Endothelial cell of umbilical vein (primary cell): ENCODE measurements at regions not wholly inside any gene's neighbourhood (a gene's known extent, or its start where the extent isn't known, plus 50 kb on each side); places are given as distances from the start of the nearest gene placed in this dataset.

Experiments
- BruUV-seq: library from RNA; stranded (reverse); fragments of 400-500 nt; replicated peaks from 2 replicates; lab custom pipeline; 2021; lab: Mats Ljungman, UMichigan
- CTCF ChIA-PET: fragments of 300-600, 350-600 bp; sonication (Branson Sonifier 250); formaldehyde crosslinking; loops from one replicate; lab custom pipeline; 2021; ENCODE audit warnings: antibody characterized with exemption, inconsistent platforms; lab: Charles Lee
- POLR2A ChIA-PET: fragments of 300-600, 350-600 bp; sonication (Branson Sonifier 250); formaldehyde crosslinking; loops from one replicate; lab custom pipeline; 2021; ENCODE audit warnings: antibody characterized with exemption, inconsistent platforms; lab: Charles Lee
- DNase-seq: peaks from one replicate; pipeline ENCODE4 v3.0.0-alpha.2; 2011; ENCODE audit warnings: low read depth, low spot score
- FAIRE-seq: peaks from 2 replicates; lab custom pipeline; 2011; peaks lifted over from hg19 to GRCh38; lab: Jason Lieb, UNC
- H2AFZ ChIP-seq: 2 replicates; pipeline ENCODE4 v1.6.0; 2012; ENCODE audit warnings: low read depth, low read length, control low read depth, inconsistent platforms
- H3K27ac ChIP-seq: 2 replicates; pipeline ENCODE4 v1.5.1; 2011; ENCODE audit warnings: low read depth, mild to moderate bottlenecking, control low read depth, low read length, moderate library complexity; ENCODE audit not compliant: insufficient read depth
- H3K27me3 ChIP-seq, 2 experiments: 2 replicates each; pipeline versions ENCODE4 v1.6.0 to v1.6.1; 2011; ENCODE audit warnings: low read length in 2 of 2, mixed read lengths in 1 of 2; ENCODE audit not compliant: control insufficient read depth in 2 of 2, insufficient read depth in 2 of 2
- H3K36me3 ChIP-seq, 2 experiments: 2 replicates in 1 of 2; 3 replicates in 1 of 2; pipeline ENCODE4 v1.5.1; 2011; ENCODE audit warnings: low read length in 2 of 2, mild to moderate bottlenecking in 1 of 2, moderate library complexity in 1 of 2; ENCODE audit not compliant: control insufficient read depth in 2 of 2, insufficient read depth in 2 of 2; ENCODE audit errors: extremely low read depth in 1 of 2
- H3K4me1 ChIP-seq: 3 replicates; pipeline ENCODE4 v1.5.1; 2011; ENCODE audit warnings: mild to moderate bottlenecking, low read length; ENCODE audit not compliant: control insufficient read depth, insufficient read depth; ENCODE audit errors: extremely low read depth
- H3K4me2 ChIP-seq: 2 replicates; pipeline ENCODE4 v1.6.1; 2011; ENCODE audit warnings: low read length, control low read depth, mixed read lengths; ENCODE audit not compliant: insufficient read depth
- H3K4me3 ChIP-seq, 3 experiments: fragments of 200-600 bp in 1 of 3; sonication (generic), shearing (Covaris generic) in 1 of 3; replicated peaks in 1 of 3; 2 replicates each; pipeline ENCODE4 v1.5.1; 2011 to 2016; ENCODE audit warnings: control low read depth in 3 of 3, low read length in 3 of 3, mild to moderate bottlenecking in 2 of 3, inconsistent platforms in 1 of 3, low read depth in 1 of 3, moderate library complexity in 1 of 3; ENCODE audit not compliant: insufficient read depth in 1 of 3
- H3K79me2 ChIP-seq: 2 replicates; pipeline ENCODE4 v1.6.0; 2012; ENCODE audit warnings: low read length, inconsistent platforms; ENCODE audit not compliant: control insufficient read depth, insufficient read depth
- H3K9ac ChIP-seq: replicated peaks from 2 replicates; pipeline ENCODE3; 2011; ENCODE audit warnings: low read length, control low read depth; ENCODE audit not compliant: insufficient read depth; ENCODE audit errors: extremely low read depth
- H3K9me1 ChIP-seq: replicated peaks from 3 replicates; pipeline ENCODE4 v1.6.0; 2011; ENCODE audit warnings: mild to moderate bottlenecking, low read length; ENCODE audit not compliant: control insufficient read depth, insufficient read depth; ENCODE audit errors: extremely low read depth
- H3K9me3 ChIP-seq: replicated peaks from 2 replicates; pipeline ENCODE4 v1.5.1; 2012; ENCODE audit warnings: low read length, inconsistent platforms; ENCODE audit not compliant: control insufficient read depth, insufficient read depth
- H4K20me1 ChIP-seq: replicated peaks from 2 replicates; pipeline ENCODE3; 2011; ENCODE audit warnings: mild to moderate bottlenecking, low read length; ENCODE audit not compliant: control insufficient read depth, insufficient read depth; ENCODE audit errors: extremely low read depth
- CTCF ChIP-seq, 2 donors: IDR thresholded peaks; 1 replicate in 1 of 2; 2 replicates in 1 of 2; pipeline ENCODE4 v1.5.1; 2011; ENCODE audit warnings: low read length in 2 of 2, mild to moderate bottlenecking in 2 of 2, moderate library complexity in 2 of 2, control low read depth in 1 of 2, inconsistent platforms in 1 of 2, low read depth in 1 of 2; ENCODE audit not compliant: insufficient read depth in 1 of 2; ENCODE audit errors: extremely low read depth in 1 of 2
- EZH2 ChIP-seq: IDR thresholded peaks from 2 replicates; pipeline ENCODE4 v1.6.1; 2012; ENCODE audit warnings: borderline replicate concordance, low read depth, mild to moderate bottlenecking, moderate library complexity, low read length, inconsistent platforms; ENCODE audit not compliant: severe bottlenecking
- FOS ChIP-seq: IDR thresholded peaks from 2 replicates; pipeline ENCODE4 v1.6.1; 2011; ENCODE audit warnings: mild to moderate bottlenecking, low read length, moderate library complexity, borderline replicate concordance; ENCODE audit not compliant: insufficient read depth
- GATA2 ChIP-seq: IDR thresholded peaks from 2 replicates; pipeline ENCODE4 v1.7.0; 2011; ENCODE audit warnings: low read depth, mild to moderate bottlenecking, moderate library complexity, mixed read lengths, low read length; ENCODE audit not compliant: insufficient read length, insufficient read depth
- JUN ChIP-seq: IDR thresholded peaks from 2 replicates; pipeline ENCODE4 v1.6.1; 2011; ENCODE audit warnings: borderline replicate concordance, low read depth; ENCODE audit not compliant: insufficient read length, insufficient read depth
- MAX ChIP-seq: IDR thresholded peaks from 2 replicates; pipeline ENCODE4 v1.6.1; 2011; ENCODE audit not compliant: insufficient read depth, insufficient read length
- MYC ChIP-seq: IDR thresholded peaks from one replicate; pipeline ENCODE4 v1.6.1; 2011; ENCODE audit warnings: mild to moderate bottlenecking, low read depth, low read length
- POLR2A ChIP-seq: IDR thresholded peaks from 2 replicates; pipeline ENCODE4 v1.6.1; 2012; ENCODE audit warnings: low read depth, mild to moderate bottlenecking, control low read depth, low read length
- POLR2AphosphoS5 ChIP-seq: IDR thresholded peaks from 2 replicates; pipeline ENCODE4 v1.6.1; 2012; ENCODE audit warnings: low read depth, mild to moderate bottlenecking, control low read depth, low read length, moderate library complexity; ENCODE audit not compliant: insufficient read depth
- dilution Hi-C: fragments of 300-500 bp; cut with MboI; formaldehyde crosslinking; loops from one replicate; pipeline ENCODE4 v1.15.0; 2019; ENCODE audit warnings: low sequenced_read_pairs; ENCODE audit not compliant: extremely low pct_ligation_motif_present
- intact Hi-C: fragments of 100-400 bp; cut with micrococcal nuclease; formaldehyde crosslinking; loops from one replicate; pipeline ENCODE4 v1.10.0; 2022

- CTCF ChIA-PET = no interaction called here
- dilution Hi-C loops = no loop called here
Measured at GRCh38 chr2:59427980-59428379, 1125.5 kb downstream of the BCL11A start.

More at GRCh38 chr2:59427980-59428379, 1125.5 kb downstream of the BCL11A start:
- no peaks in the 10 kb centered on the region for H3K4me1 ChIP-seq
- BruUV-seq = no TSS peak
- H2AFZ ChIP-seq = no peak overlapping the region
- no peak overlapping the region for H3K27ac ChIP-seq
- intact Hi-C loops = no loop called here
- H3K27me3 ChIP-seq = no peaks in the 10 kb centered on the region
- H3K9ac ChIP-seq = no peak overlapping the region
- H3K79me2 ChIP-seq = no peaks in the 10 kb centered on the region
- no peak overlapping the region for H3K4me2 ChIP-seq
- H3K9me1 ChIP-seq = no peaks in the 10 kb centered on the region
- no peak overlapping the region for H3K4me3 ChIP-seq
- FAIRE-seq (no peak), DNase-seq (no peak)
- H3K9me3 ChIP-seq = peaks cover 5% of the 10 kb centered on the region
- no peaks in the 10 kb centered on the region for H3K36me3 ChIP-seq
- H4K20me1 ChIP-seq = no peaks in the 10 kb centered on the region
- TF ChIP-seq MAX = no peak
- TF ChIP-seq POLR2AphosphoS5 = no peak
- no peak for TF ChIP-seq GATA2
- TF ChIP-seq FOS = no peak
- no peak for TF ChIP-seq JUN
- no peak for TF ChIP-seq EZH2
- TF ChIP-seq POLR2A = no peak
- no peak for TF ChIP-seq CTCF (IDR thresholded peaks at IDR 0.05; ENCODE audit: extremely low read depth in 1 of 2, insufficient read depth in 1 of 2, low read depth in 1 of 2, low read length in 2 of 2)
- TF ChIP-seq MYC = no peak
- POLR2A ChIA-PET = no interaction called here
